ENCODE measurements at regions not wholly inside any gene's neighbourhood (a gene's known extent, or its start where the extent isn't known, plus 50 kb on each side); places are given as distances from the start of the nearest gene placed in this dataset.

GRCh38 chr1:23610677-23611076 lies 51.4 kb upstream of the ID3 start:
- TF ChIP-seq, protein P1, sequence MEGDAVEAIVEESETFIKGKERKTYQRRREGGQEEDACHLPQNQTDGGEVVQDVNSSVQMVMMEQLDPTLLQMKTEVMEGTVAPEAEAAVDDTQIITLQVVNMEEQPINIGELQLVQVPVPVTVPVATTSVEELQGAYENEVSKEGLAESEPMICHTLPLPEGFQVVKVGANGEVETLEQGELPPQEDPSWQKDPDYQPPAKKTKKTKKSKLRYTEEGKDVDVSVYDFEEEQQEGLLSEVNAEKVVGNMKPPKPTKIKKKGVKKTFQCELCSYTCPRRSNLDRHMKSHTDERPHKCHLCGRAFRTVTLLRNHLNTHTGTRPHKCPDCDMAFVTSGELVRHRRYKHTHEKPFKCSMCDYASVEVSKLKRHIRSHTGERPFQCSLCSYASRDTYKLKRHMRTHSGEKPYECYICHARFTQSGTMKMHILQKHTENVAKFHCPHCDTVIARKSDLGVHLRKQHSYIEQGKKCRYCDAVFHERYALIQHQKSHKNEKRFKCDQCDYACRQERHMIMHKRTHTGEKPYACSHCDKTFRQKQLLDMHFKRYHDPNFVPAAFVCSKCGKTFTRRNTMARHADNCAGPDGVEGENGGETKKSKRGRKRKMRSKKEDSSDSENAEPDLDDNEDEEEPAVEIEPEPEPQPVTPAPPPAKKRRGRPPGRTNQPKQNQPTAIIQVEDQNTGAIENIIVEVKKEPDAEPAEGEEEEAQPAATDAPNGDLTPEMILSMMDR (IDR thresholded peaks at IDR 0.05): no peak
- TF ChIP-seq POLR2A (IDR thresholded peaks at IDR 0.05): no peak
- no peak for TF ChIP-seq EP300 (IDR thresholded peaks at IDR 0.05)
- TF ChIP-seq POLR2AphosphoS5 (IDR thresholded peaks at IDR 0.05): no peak

Data from suprapubic skin (tissue), 4 donors.